ENCODE measurements at regions not wholly inside any gene's neighbourhood (a gene's known extent, or its start where the extent isn't known, plus 50 kb on each side); places are given as distances from the start of the nearest gene placed in this dataset.
"Not testable (repeated sequence)": the region's sequence is repeated elsewhere in the genome, so short reads cannot be mapped to it uniquely, and the experiment has no call there.

GRCh38 chr2:234861841-234862735 lies 89.7 kb upstream of the SH3BP4 start:
- no peak for DNase-seq

DNA sequence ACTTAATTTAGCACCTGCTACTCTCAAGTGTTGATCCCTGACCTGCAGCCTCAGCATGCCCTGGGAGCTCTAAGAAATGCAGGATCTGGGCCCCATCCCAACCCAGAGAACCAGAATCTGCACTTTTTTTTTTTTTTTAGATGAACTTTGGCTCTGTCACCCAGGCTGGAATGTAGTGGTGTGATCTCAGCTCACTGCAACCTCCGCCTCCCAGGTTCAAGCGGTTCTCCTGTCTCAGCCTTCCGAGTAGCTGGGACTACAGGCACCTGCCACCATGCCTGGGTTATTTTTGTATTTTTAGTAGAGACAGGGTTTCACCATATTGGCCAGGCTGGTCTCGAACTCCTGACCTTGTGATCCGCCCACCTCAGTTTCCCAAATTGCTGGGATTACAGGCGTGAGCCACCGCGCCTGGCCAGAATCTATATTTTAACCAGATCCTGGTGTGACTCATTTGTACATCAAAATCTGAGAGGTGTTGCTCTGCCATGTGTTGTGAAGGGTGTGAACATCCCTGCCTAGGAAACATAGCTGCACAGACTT lies 92.4 kb upstream of the SH3BP4 start:
- not testable (repeated sequence) for DNase-seq

DNA sequence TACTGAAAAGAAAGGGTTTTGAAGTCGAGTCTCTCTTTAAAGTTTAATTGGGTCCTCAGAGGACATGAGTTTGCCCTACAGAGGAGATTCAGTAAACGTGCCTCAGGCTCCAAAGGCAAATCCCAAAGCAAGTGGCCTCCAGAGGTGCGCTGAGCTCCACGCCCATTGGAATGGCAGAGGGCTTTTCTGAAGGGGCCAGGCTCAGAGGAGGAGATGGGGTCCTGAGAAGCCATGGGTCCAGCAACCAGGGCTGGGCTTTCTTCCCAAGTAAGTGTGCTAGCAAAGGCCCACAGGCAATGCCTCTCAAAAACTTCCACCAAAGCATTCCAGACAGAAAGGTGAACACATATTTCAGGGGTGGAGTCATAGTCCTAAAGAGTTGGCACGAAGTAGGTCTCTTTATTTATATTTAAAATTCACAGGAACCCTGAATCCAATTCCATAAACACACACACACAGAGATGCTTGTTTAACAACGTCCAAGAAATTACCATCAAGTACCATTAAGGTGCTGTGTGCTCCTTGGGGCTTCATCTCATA lies 93.0 kb upstream of the SH3BP4 start:
- no peak for DNase-seq

- DNase-seq = no peak
Measured at GRCh38 chr2:234858145-234858544, 93.7 kb upstream of the SH3BP4 start.

DNA sequence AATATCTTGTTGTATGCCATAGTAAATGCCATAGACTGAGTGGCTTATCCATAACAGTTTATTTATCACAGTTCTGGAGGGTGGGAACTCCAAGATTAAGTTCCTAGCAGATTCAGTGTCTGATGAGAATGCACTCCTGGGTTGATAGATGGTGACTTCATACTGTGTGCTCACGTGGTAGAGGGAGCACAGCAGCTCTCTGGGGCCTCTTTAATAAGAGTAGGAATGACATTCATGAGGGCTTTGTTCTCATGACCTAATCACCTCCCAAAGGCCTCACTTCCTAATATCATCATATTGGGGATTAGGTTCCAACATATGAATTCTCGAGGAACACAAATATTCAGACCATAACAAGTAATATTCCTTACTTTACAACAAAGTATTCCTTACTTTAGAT lies 98.1 kb upstream of the SH3BP4 start:
- no peak for DNase-seq

DNA sequence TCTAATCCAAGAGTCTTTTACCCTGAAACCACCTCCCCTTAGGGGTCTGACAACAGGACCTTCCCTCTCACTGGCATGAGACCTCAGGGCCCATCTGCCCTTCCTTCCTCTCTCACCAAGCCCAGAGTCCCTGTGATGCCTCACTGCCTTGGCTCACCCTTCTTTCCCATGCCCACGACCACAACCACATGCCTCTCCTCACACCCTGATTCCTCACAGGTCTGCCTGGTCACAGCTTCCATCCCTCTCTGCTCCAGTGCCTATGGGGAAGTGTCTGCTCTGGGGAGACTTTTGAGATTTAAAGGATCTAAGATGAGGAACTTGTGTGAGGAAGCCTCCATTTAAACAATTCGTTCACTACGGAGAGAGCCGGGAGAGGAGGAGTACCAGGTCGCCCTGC lies 98.9 kb upstream of the SH3BP4 start:
- no peak for DNase-seq

- no peak for DNase-seq
Measured at GRCh38 chr2:234852035-234852434, 99.8 kb upstream of the SH3BP4 start.

GRCh38 chr2:234851451-234851850 lies 100.4 kb upstream of the SH3BP4 start:
- DNase-seq = no peak

DNA sequence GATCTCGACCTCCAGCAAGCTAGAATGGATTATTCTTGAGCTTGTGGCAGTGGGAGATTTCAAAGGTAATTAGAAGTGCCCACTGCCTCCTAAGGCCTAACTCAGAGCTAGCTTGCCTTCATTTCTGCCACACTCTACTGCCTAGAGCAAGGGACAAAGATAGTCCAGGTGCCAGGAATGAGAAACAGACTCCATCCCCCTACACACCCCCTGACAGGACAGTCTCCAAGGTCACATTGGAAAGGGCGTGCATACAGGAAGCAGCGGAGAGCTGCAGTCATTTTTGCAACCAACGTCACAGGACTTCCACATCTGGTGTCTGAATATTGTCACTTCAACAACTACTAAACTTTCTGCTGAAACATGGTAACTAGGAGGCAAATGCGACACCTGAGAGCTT lies 101.0 kb upstream of the SH3BP4 start:
- DNase-seq = no peak

DNA sequence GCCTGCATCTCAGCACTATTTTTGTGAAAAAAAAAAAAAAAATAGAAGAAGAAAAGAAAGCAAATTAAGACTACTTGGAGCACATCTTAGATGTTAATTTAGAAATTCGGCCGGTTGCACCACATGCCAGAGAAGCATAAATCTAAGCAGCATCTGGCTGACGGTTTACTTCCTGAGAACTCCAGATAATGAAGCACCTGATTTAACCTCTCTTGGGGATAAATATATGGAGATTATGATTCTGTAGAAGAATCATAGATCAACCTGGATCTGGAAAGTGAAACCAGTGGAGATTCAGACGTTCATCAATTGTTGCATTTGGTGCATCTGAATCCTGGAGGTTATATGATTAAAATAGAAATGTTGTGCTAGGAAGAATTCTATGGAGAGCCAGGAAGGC lies 102.1 kb upstream of the SH3BP4 start:
- peak; percentile 28 for DNase-seq

DNA sequence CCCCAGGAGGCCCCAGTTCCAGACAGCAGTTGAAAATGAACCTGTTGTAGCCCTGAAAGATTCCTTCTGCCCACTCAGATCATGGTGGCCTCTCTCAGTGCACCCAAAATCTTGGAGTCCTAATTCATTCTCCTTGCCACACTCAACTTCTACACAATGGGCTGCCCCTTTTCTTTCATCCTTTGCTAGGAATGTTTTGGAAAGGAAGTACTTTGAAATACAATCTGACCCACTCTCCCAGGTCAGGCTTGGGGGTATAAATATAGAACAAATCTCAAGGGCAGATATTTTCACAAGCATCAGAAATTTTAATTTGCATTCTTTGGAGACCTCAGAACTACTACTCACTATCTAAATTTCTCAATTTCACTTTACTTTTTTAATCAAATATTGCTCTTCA lies 103.2 kb upstream of the SH3BP4 start:
- DNase-seq = no peak

DNA sequence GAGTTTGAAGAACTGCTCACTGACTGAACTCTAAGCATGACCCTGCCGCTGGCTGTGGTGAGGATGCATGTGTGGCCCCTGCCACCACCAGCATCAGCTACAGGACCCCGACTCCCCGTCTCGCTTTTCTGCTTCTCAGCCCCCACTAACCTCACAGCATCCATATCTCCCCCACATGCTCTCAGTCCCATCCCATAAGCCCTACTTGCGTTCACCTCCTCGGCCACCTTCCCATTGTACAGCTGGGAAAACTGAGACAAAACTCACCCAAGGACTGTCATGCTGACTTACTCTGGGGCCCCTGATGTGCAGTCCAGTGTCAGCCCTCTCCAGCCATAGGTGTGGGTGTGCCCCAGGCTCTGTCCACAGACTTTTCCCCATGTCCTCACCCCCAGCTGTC lies 104.2 kb upstream of the SH3BP4 start:
- DNase-seq = no peak

GRCh38 chr2:234847364-234847635 lies 104.5 kb upstream of the SH3BP4 start:
- no peak for DNase-seq

- DNase-seq = no peak
Measured at GRCh38 chr2:234846599-234847363, 105.0 kb upstream of the SH3BP4 start.

- DNase-seq = no peak
Measured at GRCh38 chr2:234845602-234846590, 105.9 kb upstream of the SH3BP4 start.

DNA sequence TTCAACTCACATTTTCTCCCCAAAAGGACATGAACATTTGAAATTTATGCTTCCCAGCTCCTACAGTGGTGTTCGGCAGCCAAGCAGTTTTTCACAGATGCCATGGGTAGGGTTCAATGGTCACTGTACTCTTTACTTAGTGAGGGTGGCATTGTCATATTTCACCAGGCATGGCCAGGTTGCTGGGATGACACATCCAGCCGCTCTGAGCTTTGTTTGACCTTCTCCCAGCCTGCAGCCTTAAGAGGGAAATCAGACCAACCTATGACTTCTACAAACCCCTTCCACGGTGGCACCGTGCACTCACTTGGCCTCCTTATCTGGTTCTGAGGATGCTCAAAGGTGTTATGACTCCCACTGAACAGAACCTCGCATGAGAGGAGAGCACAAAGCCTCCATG lies 108.4 kb upstream of the SH3BP4 start:
- DNase-seq = no peak

- no peak for DNase-seq
Measured at GRCh38 chr2:234842753-234843152, 109.1 kb upstream of the SH3BP4 start.

DNA sequence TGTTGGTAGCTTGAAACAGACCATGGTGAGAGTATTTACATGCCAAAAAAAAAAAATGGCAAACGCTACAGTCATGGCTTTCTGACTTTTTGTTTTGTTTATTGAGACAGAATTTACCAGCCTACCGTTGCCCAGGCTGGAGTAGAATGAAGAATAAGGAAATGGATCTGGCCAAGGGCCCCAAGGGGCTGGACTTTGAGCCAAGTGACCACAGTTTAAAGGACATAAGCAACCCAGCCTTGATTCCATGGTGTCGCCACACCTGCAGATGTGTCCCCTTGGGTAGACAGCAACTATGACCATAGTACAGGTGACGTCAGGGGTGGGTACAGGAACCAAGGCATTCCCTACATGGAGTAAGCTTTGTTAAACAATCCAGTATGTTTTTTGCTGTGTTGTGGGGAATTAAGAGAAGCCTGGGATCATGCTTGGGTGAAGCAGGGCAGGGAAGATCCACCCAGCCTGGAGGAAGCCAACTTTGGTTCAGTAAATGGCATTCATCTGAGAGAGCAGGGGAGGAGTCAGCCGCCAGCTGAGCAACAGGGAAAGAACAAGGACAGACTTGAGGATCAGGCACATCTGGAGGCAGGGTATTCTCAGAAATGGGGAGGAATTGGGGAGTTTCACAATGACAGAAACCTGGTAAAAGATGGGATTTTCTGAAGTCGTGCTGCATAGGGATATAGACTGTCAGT lies 110.3 kb upstream of the SH3BP4 start:
- DNase-seq = no peak

GRCh38 chr2:234840336-234840735 lies 111.5 kb upstream of the SH3BP4 start:
- DNase-seq = no peak

- no peak for DNase-seq
Measured at GRCh38 chr2:234839285-234839684, 112.5 kb upstream of the SH3BP4 start.

DNA sequence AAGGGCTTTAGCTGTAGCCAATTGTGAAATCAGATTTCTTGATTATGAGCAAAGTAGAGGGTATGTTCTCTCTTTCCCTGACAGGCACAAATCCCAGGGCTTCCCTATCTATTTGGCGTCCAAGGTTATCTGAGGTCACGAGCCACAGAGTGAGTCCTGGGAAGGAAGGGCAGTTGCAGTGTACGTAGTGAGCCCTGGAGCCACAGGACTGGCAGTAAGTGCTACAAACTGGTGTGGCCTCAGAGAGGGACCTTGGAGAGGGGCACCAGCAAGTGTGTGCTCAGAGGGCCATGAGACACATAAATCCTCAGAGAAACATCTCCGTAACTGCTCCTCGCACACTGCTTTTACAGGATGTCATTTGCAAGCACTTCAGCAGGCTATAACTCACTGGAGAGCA lies 115.5 kb upstream of the SH3BP4 start:
- DNase-seq = no peak

GRCh38 chr2:234835738-234836137 lies 116.1 kb upstream of the SH3BP4 start:
- DNase-seq = no peak

Data from NCI-H524 treated with DMSO at 0.1 percent for 48 hours (cell line).